Left renal cortex interstitium (tissue), 4 donors: ENCODE measurements at regions not wholly inside any gene's neighbourhood (a gene's known extent, or its start where the extent isn't known, plus 50 kb on each side); places are given as distances from the start of the nearest gene placed in this dataset.

Experiments used
- DNase-seq, 4 donors: peaks; one replicate each; pipeline ENCODE4 v3.0.0-alpha.2; 2013; ENCODE audit warnings: low read depth in 4 of 4, low spot score in 2 of 4, missing footprints in 1 of 4

GRCh38 chr11:112831041-112831440, 130.2 kb upstream of the NCAM1 start:
- DNase-seq, result no peak

GRCh38 chr11:112831969-112832766, 129.1 kb upstream of the NCAM1 start:
- DNase-seq, result no peak

GRCh38 chr11:112834277-112834755, 126.9 kb upstream of the NCAM1 start:
- no peak for DNase-seq

GRCh38 chr11:112835591-112836255, 125.5 kb upstream of the NCAM1 start:
- DNase-seq, result no peak

- no peak for DNase-seq
Measured at GRCh38 chr11:112836256-112836602, 125.0 kb upstream of the NCAM1 start.

GRCh38 chr11:112837162-112837826, 123.9 kb upstream of the NCAM1 start:
- no peak for DNase-seq

GRCh38 chr11:112839051-112839450, 122.2 kb upstream of the NCAM1 start:
- no peak for DNase-seq

- no peak for DNase-seq
Measured at GRCh38 chr11:112841729-112842128, 119.5 kb upstream of the NCAM1 start.

GRCh38 chr11:112842151-112842550, 119.1 kb upstream of the NCAM1 start:
- no peak for DNase-seq

- no peak for DNase-seq
Measured at GRCh38 chr11:112844517-112844916, 116.7 kb upstream of the NCAM1 start.

GRCh38 chr11:112847568-112847967, 113.7 kb upstream of the NCAM1 start:
- no peak for DNase-seq

GRCh38 chr11:112852143-112852866, 108.9 kb upstream of the NCAM1 start:
- no peak for DNase-seq

GRCh38 chr11:112856133-112856532, 105.1 kb upstream of the NCAM1 start:
- DNase-seq, result no peak

GRCh38 chr11:112856591-112856990, 104.6 kb upstream of the NCAM1 start:
- DNase-seq, result no peak

GRCh38 chr11:112858289-112859023, 102.8 kb upstream of the NCAM1 start:
- DNase-seq, result no peak

GRCh38 chr11:112859787-112860186, 101.4 kb upstream of the NCAM1 start:
- DNase-seq, result no peak

- DNase-seq, result no peak
Measured at GRCh38 chr11:112861356-112861755, 99.9 kb upstream of the NCAM1 start.

GRCh38 chr11:112863305-112863704, 97.9 kb upstream of the NCAM1 start:
- no peak for DNase-seq

- DNase-seq, result no peak
Measured at GRCh38 chr11:112864672-112865071, 96.5 kb upstream of the NCAM1 start.

GRCh38 chr11:112871909-112872500, 89.2 kb upstream of the NCAM1 start:
- no peak for DNase-seq
